H1 (cell line): ENCODE measurements at regions not wholly inside any gene's neighbourhood (a gene's known extent, or its start where the extent isn't known, plus 50 kb on each side); places are given as distances from the start of the nearest gene placed in this dataset.

ENCODE experiments used
- POLR2AphosphoS5 ChIP-seq: IDR thresholded peaks from 2 replicates; pipeline ENCODE4 v1.6.1; 2011; ENCODE audit warnings: low read depth, low read length
- SIX5 ChIP-seq: IDR thresholded peaks from 2 replicates; pipeline ENCODE4 v1.6.1; 2011; ENCODE audit warnings: mild to moderate bottlenecking, low read depth, low read length
- TF ChIP-seq, protein P1 (sequence below): IDR thresholded peaks from 2 replicates; pipeline ENCODE4 v1.6.1; 2011; ENCODE audit warnings: low read length, improper control_type of control experiment

DNA sequence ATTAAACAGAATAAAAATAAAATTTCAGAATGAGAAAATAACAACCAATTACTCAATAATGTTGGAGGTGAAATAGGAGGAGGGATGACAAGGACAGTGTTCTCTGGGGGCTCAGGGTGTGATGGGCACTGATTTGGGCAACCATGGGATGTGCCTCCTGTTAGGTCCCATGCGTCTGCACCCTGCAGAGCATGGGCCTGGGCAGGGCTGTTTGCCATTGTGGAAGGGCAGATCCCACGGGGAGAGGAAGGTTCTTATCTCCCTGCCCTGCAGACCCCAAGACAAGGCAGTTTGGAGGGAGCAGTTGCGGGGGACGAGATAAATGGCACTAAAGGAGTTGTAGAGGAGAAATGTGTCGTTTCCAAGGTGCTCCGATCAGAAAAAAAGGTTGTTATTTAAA, 206.3 kb downstream of the THBS2 start (continued):
- TF ChIP-seq SIX5 = no peak
- no peak for TF ChIP-seq POLR2AphosphoS5
- TF ChIP-seq, protein P1, sequence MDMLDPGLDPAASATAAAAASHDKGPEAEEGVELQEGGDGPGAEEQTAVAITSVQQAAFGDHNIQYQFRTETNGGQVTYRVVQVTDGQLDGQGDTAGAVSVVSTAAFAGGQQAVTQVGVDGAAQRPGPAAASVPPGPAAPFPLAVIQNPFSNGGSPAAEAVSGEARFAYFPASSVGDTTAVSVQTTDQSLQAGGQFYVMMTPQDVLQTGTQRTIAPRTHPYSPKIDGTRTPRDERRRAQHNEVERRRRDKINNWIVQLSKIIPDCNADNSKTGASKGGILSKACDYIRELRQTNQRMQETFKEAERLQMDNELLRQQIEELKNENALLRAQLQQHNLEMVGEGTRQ = no peak
